H1 (cell line): ENCODE measurements at regions not wholly inside any gene's neighbourhood (a gene's known extent, or its start where the extent isn't known, plus 50 kb on each side); places are given as distances from the start of the nearest gene placed in this dataset.

Experiments
- CEBPB ChIP-seq: IDR thresholded peaks from 2 replicates; pipeline ENCODE4 v1.6.1; 2012; ENCODE audit warnings: low read depth, low read length
- CHD1 ChIP-seq: IDR thresholded peaks from 2 replicates; pipeline ENCODE4 v1.6.1; 2012; ENCODE audit warnings: low read depth, low read length, improper control_type of control experiment
- NANOG ChIP-seq: IDR thresholded peaks from 2 replicates; pipeline ENCODE4 v1.6.1; 2011; ENCODE audit warnings: low read length, low read depth, mild to moderate bottlenecking, inconsistent platforms; ENCODE audit not compliant: insufficient read depth, poor library complexity, severe bottlenecking
- SIRT6 ChIP-seq: IDR thresholded peaks from one replicate; pipeline ENCODE4 v1.7.1; 2012; ENCODE audit warnings: low read length, inconsistent platforms
- TF ChIP-seq, protein P1 (sequence below): IDR thresholded peaks from 2 replicates; pipeline ENCODE4 v1.6.1; 2011; ENCODE audit warnings: low read length, improper control_type of control experiment

DNA sequence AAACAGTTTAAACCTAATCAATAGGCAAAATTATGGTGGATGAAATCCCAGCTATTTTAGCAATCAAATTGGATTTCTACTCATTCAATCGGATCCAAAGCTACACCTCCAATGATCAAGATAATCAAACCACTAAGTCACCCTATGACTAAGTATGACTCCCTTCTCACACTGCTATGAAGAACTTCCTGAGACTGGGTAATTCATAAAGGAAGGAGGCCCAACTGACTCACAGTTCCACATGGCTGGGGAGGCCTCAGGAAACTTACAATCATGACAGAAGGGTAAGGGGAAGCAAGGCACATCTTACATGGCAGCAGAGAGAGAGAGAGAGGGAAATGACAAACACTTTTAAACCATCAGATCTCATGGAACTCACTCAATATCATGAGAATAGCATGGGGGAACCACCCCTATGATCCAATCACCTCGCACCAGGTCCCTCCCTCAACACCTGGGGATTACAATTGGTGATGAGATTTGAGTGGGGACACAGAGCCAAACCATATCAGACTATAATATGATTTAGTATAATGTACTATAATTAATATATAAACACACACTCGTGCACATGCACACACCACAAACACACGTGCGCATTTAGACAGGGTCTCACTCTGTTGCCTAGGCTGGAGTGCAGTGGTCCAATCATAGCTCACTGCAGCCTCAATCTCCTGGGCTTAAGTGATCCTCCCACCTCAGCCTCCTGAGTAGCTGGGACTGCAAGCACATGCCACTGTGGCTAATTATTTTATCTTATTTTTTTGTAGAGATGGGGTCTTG is 213.6 kb upstream of the FOXK1 start (continued):
- TF ChIP-seq, protein P1, sequence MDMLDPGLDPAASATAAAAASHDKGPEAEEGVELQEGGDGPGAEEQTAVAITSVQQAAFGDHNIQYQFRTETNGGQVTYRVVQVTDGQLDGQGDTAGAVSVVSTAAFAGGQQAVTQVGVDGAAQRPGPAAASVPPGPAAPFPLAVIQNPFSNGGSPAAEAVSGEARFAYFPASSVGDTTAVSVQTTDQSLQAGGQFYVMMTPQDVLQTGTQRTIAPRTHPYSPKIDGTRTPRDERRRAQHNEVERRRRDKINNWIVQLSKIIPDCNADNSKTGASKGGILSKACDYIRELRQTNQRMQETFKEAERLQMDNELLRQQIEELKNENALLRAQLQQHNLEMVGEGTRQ = no peak
- TF ChIP-seq SIRT6 (no peak), NANOG (no peak), CHD1 (no peak), CEBPB (no peak)
- TF ChIP-seq, all 59 proteins: peak for 0
